Fibroblast of lung (primary cell): ENCODE measurements at regions not wholly inside any gene's neighbourhood (a gene's known extent, or its start where the extent isn't known, plus 50 kb on each side); places are given as distances from the start of the nearest gene placed in this dataset.

ENCODE experiments used
- DNase-seq, 2 donors: peaks; one replicate each; pipeline versions ENCODE4 v3.0.0 to v3.0.0-alpha.2; 2010; ENCODE audit warnings: low read depth in 2 of 2
- H2AFZ ChIP-seq: 2 replicates; pipeline ENCODE4 v1.5.1; 2012; ENCODE audit warnings: low read length, control low read depth, inconsistent platforms
- H3K27ac ChIP-seq: 2 replicates; pipeline ENCODE4 v1.5.1; 2011; ENCODE audit warnings: low read length, control low read depth; ENCODE audit not compliant: insufficient read depth
- H3K27me3 ChIP-seq: 2 replicates; pipeline ENCODE4 v1.5.1; 2011; ENCODE audit warnings: mild to moderate bottlenecking, low read length; ENCODE audit not compliant: control insufficient read depth, insufficient read depth
- H3K36me3 ChIP-seq: 2 replicates; pipeline ENCODE4 v1.5.1; 2011; ENCODE audit warnings: low read length; ENCODE audit not compliant: control insufficient read depth, insufficient read depth
- H3K4me1 ChIP-seq: 2 replicates; pipeline ENCODE4 v1.5.1; 2011; ENCODE audit warnings: low read length; ENCODE audit not compliant: control insufficient read depth, insufficient read depth; ENCODE audit errors: extremely low read depth
- H3K4me2 ChIP-seq: 2 replicates; pipeline ENCODE4 v1.5.1; 2011; ENCODE audit warnings: low read length, control low read depth; ENCODE audit not compliant: insufficient read depth; ENCODE audit errors: extremely low read depth
- H3K4me3 ChIP-seq, 4 experiments: fragments of 200-600 bp in 1 of 4; sonication (generic) in 1 of 4; replicated peaks in 1 of 4; 2 replicates each; pipeline ENCODE4 v1.5.1; 2011 to 2016; ENCODE audit warnings: low read length in 4 of 4, low read depth in 3 of 4, mild to moderate bottlenecking in 3 of 4, control low read depth in 2 of 4, inconsistent platforms in 1 of 4, mixed read lengths in 1 of 4; ENCODE audit not compliant: insufficient read depth in 1 of 4; ENCODE audit errors: control extremely low read depth in 1 of 4
- H3K79me2 ChIP-seq: 2 replicates; pipeline ENCODE4 v1.5.1; 2012; ENCODE audit warnings: mild to moderate bottlenecking, low read length, inconsistent platforms; ENCODE audit not compliant: control insufficient read depth, insufficient read depth
- H3K9ac ChIP-seq: 2 replicates; pipeline ENCODE4 v1.5.1; 2011; ENCODE audit warnings: mild to moderate bottlenecking, low read length, control low read depth; ENCODE audit not compliant: insufficient read depth
- H3K9me3 ChIP-seq: 2 replicates; pipeline ENCODE4 v1.5.1; 2012; ENCODE audit warnings: low read depth, low read length; ENCODE audit not compliant: control insufficient read depth, insufficient read depth
- H4K20me1 ChIP-seq: 2 replicates; pipeline ENCODE4 v1.5.1; 2011; ENCODE audit warnings: low read length; ENCODE audit not compliant: control insufficient read depth, insufficient read depth; ENCODE audit errors: extremely low read depth
- CTCF ChIP-seq, 2 donors: IDR thresholded peaks in 1 of 2; conservative IDR thresholded peaks in 1 of 2; 1 replicate in 1 of 2; 2 replicates in 1 of 2; pipeline ENCODE4 v1.5.1; 2011 to 2012; ENCODE audit warnings: low read length in 2 of 2, control low read depth in 1 of 2, inconsistent platforms in 1 of 2, low read depth in 1 of 2, mild to moderate bottlenecking in 1 of 2
- EZH2 ChIP-seq: IDR thresholded peaks from 2 replicates; pipeline ENCODE4 v1.5.1; 2012; ENCODE audit warnings: low read length, control low read depth, mild to moderate bottlenecking; ENCODE audit errors: missing control alignments

GRCh38 chr7:79593866-79594301, 140.4 kb upstream of the MAGI2 start:
- Histone ChIP-seq H3K9ac (no peak overlapping the region), H3K4me1 (no peaks in the 10 kb centered on the region), H3K9me3 (no peaks in the 10 kb centered on the region), H3K27me3 (no peaks in the 10 kb centered on the region), H3K4me2 (no peak overlapping the region), H3K4me3 (no peak overlapping the region), H3K79me2 (no peaks in the 10 kb centered on the region), H3K27ac (no peak overlapping the region), H3K36me3 (no peaks in the 10 kb centered on the region), H4K20me1 (no peaks in the 10 kb centered on the region), H2AFZ (no peak overlapping the region)
- no peak for DNase-seq
- TF ChIP-seq EZH2 = no peak
- no peak for TF ChIP-seq CTCF (conservative IDR thresholded peaks at IDR 0.05 in 1 of 2, IDR thresholded peaks at IDR 0.05 in 1 of 2; ENCODE audit: low read depth in 1 of 2, low read length in 2 of 2)

- Histone ChIP-seq H3K27me3 (no peaks in the 10 kb centered on the region), H3K9me3 (no peaks in the 10 kb centered on the region), H3K9ac (no peak overlapping the region), H3K79me2 (no peaks in the 10 kb centered on the region), H3K4me1 (no peaks in the 10 kb centered on the region), H3K4me3 (no peak overlapping the region), H3K36me3 (no peaks in the 10 kb centered on the region), H3K27ac (no peak overlapping the region), H3K4me2 (no peak overlapping the region), H4K20me1 (no peaks in the 10 kb centered on the region), H2AFZ (no peak overlapping the region)
- TF ChIP-seq CTCF (conservative IDR thresholded peaks at IDR 0.05 in 1 of 2, IDR thresholded peaks at IDR 0.05 in 1 of 2; ENCODE audit: low read depth in 1 of 2, low read length in 2 of 2) (no peak), EZH2 (no peak)
- no peak for DNase-seq
These were observed 137.6 kb upstream of the MAGI2 start for GRCh38 chr7:79590916-79591623.

DNA sequence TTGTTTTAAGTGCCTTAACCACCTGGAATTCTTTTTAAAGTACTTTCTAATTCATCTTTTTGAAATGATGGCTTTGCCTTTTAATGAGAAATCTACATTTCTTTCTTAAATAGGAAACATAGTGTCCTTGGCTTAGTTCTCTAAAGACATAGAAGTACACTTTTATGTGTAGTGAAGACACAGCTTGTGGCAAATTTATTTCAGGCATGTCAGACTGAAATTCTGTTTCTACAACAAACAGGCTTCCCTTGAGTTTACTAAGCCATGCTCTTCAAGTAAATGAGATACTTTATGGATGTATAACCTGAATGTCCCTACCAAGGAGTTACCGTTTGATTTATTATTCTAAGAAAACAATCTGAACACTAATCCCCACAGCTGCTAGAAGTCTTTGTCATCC, 136.9 kb upstream of the MAGI2 start:
- no peak overlapping the region for H3K9ac ChIP-seq
- H3K4me3 ChIP-seq = no peak overlapping the region
- no peaks in the 10 kb centered on the region for H3K4me1 ChIP-seq
- no peak for DNase-seq
- H3K27me3 ChIP-seq = no peaks in the 10 kb centered on the region
- no peaks in the 10 kb centered on the region for H3K79me2 ChIP-seq
- no peaks in the 10 kb centered on the region for H3K9me3 ChIP-seq
- H2AFZ ChIP-seq = no peak overlapping the region
- H3K4me2 ChIP-seq = no peak overlapping the region
- TF ChIP-seq EZH2 (no peak), CTCF (conservative IDR thresholded peaks at IDR 0.05 in 1 of 2, IDR thresholded peaks at IDR 0.05 in 1 of 2; ENCODE audit: low read depth in 1 of 2, low read length in 2 of 2) (no peak)
- H3K36me3 ChIP-seq = no peaks in the 10 kb centered on the region
- H4K20me1 ChIP-seq = no peaks in the 10 kb centered on the region
- no peak overlapping the region for H3K27ac ChIP-seq
